ENCODE measurements at regions not wholly inside any gene's neighbourhood (a gene's known extent, or its start where the extent isn't known, plus 50 kb on each side); places are given as distances from the start of the nearest gene placed in this dataset.
"Not testable (repeated sequence)": the region's sequence is repeated elsewhere in the genome, so short reads cannot be mapped to it uniquely, and the experiment has no call there.

- no peak for ATAC-seq (ENCODE audit: poor library complexity)
Observed at GRCh38 chr14:44741431-44741830, 220.3 kb downstream of the KLHL28 start.

GRCh38 chr14:44736326-44736725 lies 225.4 kb downstream of the KLHL28 start:
- intact Hi-C loops (cut with DNase I), result no loop called here
- DNase-seq (no peak), ATAC-seq (ENCODE audit: poor library complexity) (no peak)

More at GRCh38 chr14:44741431-44741830, 220.3 kb downstream of the KLHL28 start:
- intact Hi-C loops (cut with DNase I), result no loop called here
- DNase-seq, result no peak

- intact Hi-C loops (cut with DNase I), result no loop called here
- DNase-seq (no peak), ATAC-seq (ENCODE audit: poor library complexity) (no peak)
Observed at GRCh38 chr14:44732144-44732543, 225.1 kb upstream of the FSCB start.

- intact Hi-C loops (cut with DNase I), result no loop called here
- ATAC-seq (ENCODE audit: poor library complexity), result no peak
- no peak for DNase-seq
Observed at GRCh38 chr14:44730860-44731259, 223.8 kb upstream of the FSCB start.

GRCh38 chr14:44721395-44721794 lies 214.3 kb upstream of the FSCB start:
- DNase-seq; intact Hi-C loops (cut with DNase I); ATAC-seq (ENCODE audit: poor library complexity): not testable (repeated sequence)

GRCh38 chr14:44720707-44721106 lies 213.6 kb upstream of the FSCB start:
- intact Hi-C loops (cut with DNase I), result no loop called here
- ATAC-seq (ENCODE audit: poor library complexity) (no peak), DNase-seq (no peak)

GRCh38 chr14:44712024-44712815 lies 205.1 kb upstream of the FSCB start:
- no peak for ATAC-seq (ENCODE audit: poor library complexity)

GRCh38 chr14:44701563-44702263 lies 194.6 kb upstream of the FSCB start:
- intact Hi-C loops (cut with DNase I), result no loop called here
- ATAC-seq (ENCODE audit: poor library complexity), result no peak

More at GRCh38 chr14:44712024-44712815, 205.1 kb upstream of the FSCB start:
- intact Hi-C loops (cut with DNase I), result no loop called here
- no peak for DNase-seq

GRCh38 chr14:44700694-44701093 lies 193.6 kb upstream of the FSCB start:
- no peak for ATAC-seq (ENCODE audit: poor library complexity)
- intact Hi-C loops (cut with DNase I), result no loop called here
- DNase-seq, result no peak

More at GRCh38 chr14:44701563-44702263, 194.6 kb upstream of the FSCB start:
- no peak for DNase-seq

GRCh38 chr14:44700184-44700583 lies 193.1 kb upstream of the FSCB start:
- no peak for DNase-seq
- ATAC-seq (ENCODE audit: poor library complexity), result no peak
- intact Hi-C loops (cut with DNase I), result no loop called here

- ATAC-seq (ENCODE audit: poor library complexity) (no peak), DNase-seq (no peak)
- intact Hi-C loops (cut with DNase I), result no loop called here
Observed at GRCh38 chr14:44699391-44699790, 192.3 kb upstream of the FSCB start.

GRCh38 chr14:44669496-44669895 lies 162.4 kb upstream of the FSCB start:
- ATAC-seq (ENCODE audit: poor library complexity) (no peak), DNase-seq (no peak)
- intact Hi-C loops (cut with DNase I), result no loop called here

GRCh38 chr14:44663136-44663535 lies 156.1 kb upstream of the FSCB start:
- DNase-seq (no peak), ATAC-seq (ENCODE audit: poor library complexity) (no peak)

GRCh38 chr14:44662250-44662891 lies 155.3 kb upstream of the FSCB start:
- ATAC-seq (ENCODE audit: poor library complexity) (no peak), DNase-seq (no peak)
- intact Hi-C loops (cut with DNase I), result no loop called here

More at GRCh38 chr14:44663136-44663535, 156.1 kb upstream of the FSCB start:
- intact Hi-C loops (cut with DNase I), result no loop called here

- intact Hi-C loops (cut with DNase I), result no loop called here
- no peak for ATAC-seq (ENCODE audit: poor library complexity)
- no peak for DNase-seq
Observed at GRCh38 chr14:44658389-44658696, 151.3 kb upstream of the FSCB start.

GRCh38 chr14:44657696-44658388 lies 150.8 kb upstream of the FSCB start:
- DNase-seq, result no peak
- intact Hi-C loops (cut with DNase I), result no loop called here

GRCh38 chr14:44657203-44657602 lies 150.1 kb upstream of the FSCB start:
- intact Hi-C loops (cut with DNase I), result no loop called here
- ATAC-seq (ENCODE audit: poor library complexity), result no peak

More at GRCh38 chr14:44657696-44658388, 150.8 kb upstream of the FSCB start:
- ATAC-seq (ENCODE audit: poor library complexity), result no peak

GRCh38 chr14:44654591-44654990 lies 147.5 kb upstream of the FSCB start:
- ATAC-seq (ENCODE audit: poor library complexity) (no peak), DNase-seq (no peak)
- intact Hi-C loops (cut with DNase I), result no loop called here

More at GRCh38 chr14:44657203-44657602, 150.1 kb upstream of the FSCB start:
- DNase-seq, result no peak

- DNase-seq (no peak), ATAC-seq (ENCODE audit: poor library complexity) (no peak)
- intact Hi-C loops (cut with DNase I), result no loop called here
Observed at GRCh38 chr14:44653641-44654040, 146.6 kb upstream of the FSCB start.

Measured in Right ventricle myocardium superior (tissue), 1 donor.